Gastroesophageal sphincter (tissue), 3 donors: ENCODE measurements at regions not wholly inside any gene's neighbourhood (a gene's known extent, or its start where the extent isn't known, plus 50 kb on each side); places are given as distances from the start of the nearest gene placed in this dataset.

Experiments used
- EP300 ChIP-seq: sonication (generic); formaldehyde crosslinking; IDR thresholded peaks from one replicate; pipeline ENCODE4 v1.6.1; 2017; ENCODE audit warnings: antibody characterized with exemption, mild to moderate bottlenecking
- TF ChIP-seq, protein P1 (sequence below), 4 experiments: fragments of 200-600 bp in 2 of 4; fragments of 450-650 bp in 2 of 4; sonication (generic) in 1 of 4; IDR thresholded peaks; one replicate each; pipeline ENCODE4 v1.5.1; 2017 to 2019; ENCODE audit warnings: antibody characterized with exemption in 4 of 4, mild to moderate bottlenecking in 2 of 4, moderate library complexity in 2 of 4

DNA sequence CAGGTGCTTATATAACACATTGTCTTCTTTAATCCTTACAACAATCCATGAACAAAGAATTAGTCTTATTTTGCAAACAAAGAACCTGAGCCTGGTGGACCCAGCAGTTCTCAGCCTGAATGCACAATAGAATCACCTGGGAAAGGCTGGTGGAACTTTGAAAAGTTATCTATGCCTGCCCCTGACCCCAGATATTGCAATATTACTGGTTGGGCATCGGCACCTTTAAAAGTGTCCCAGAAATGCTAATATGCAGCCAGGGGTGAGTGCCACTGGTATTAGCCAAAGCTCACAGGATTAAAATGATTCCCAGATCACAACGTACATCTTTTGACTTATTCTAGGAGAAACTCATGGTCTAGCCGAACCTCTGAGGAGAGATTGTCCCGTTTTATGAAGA lies 268.8 kb downstream of the KLF5 start:
- TF ChIP-seq, protein P1, sequence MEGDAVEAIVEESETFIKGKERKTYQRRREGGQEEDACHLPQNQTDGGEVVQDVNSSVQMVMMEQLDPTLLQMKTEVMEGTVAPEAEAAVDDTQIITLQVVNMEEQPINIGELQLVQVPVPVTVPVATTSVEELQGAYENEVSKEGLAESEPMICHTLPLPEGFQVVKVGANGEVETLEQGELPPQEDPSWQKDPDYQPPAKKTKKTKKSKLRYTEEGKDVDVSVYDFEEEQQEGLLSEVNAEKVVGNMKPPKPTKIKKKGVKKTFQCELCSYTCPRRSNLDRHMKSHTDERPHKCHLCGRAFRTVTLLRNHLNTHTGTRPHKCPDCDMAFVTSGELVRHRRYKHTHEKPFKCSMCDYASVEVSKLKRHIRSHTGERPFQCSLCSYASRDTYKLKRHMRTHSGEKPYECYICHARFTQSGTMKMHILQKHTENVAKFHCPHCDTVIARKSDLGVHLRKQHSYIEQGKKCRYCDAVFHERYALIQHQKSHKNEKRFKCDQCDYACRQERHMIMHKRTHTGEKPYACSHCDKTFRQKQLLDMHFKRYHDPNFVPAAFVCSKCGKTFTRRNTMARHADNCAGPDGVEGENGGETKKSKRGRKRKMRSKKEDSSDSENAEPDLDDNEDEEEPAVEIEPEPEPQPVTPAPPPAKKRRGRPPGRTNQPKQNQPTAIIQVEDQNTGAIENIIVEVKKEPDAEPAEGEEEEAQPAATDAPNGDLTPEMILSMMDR (IDR thresholded peaks at IDR 0.05), result no peak
- TF ChIP-seq EP300, result no peak
